HUES64 (cell line): ENCODE measurements at regions not wholly inside any gene's neighbourhood (a gene's known extent, or its start where the extent isn't known, plus 50 kb on each side); places are given as distances from the start of the nearest gene placed in this dataset.

ENCODE experiments used
- H3K27ac ChIP-seq: 2 replicates; pipeline ENCODE4 v1.7.0; 2013; ENCODE audit warnings: low read depth, low read length, inconsistent platforms
- H3K27me3 ChIP-seq: 2 replicates; pipeline ENCODE4 v1.6.1; 2013; ENCODE audit warnings: mild to moderate bottlenecking, low read length; ENCODE audit not compliant: insufficient read depth
- H3K36me3 ChIP-seq: 2 replicates; pipeline ENCODE4 v1.6.1; 2013; ENCODE audit warnings: mild to moderate bottlenecking, low read length; ENCODE audit not compliant: insufficient read depth
- H3K4me1 ChIP-seq: 2 replicates; pipeline ENCODE4 v1.6.1; 2013; ENCODE audit warnings: mild to moderate bottlenecking, low read length, moderate library complexity; ENCODE audit not compliant: insufficient read depth
- H3K4me3 ChIP-seq: 2 replicates; pipeline ENCODE4 v1.5.1; 2013; ENCODE audit warnings: mild to moderate bottlenecking, low read length, moderate library complexity
- H3K9ac ChIP-seq: 2 replicates; pipeline ENCODE4 v1.6.1; 2013; ENCODE audit warnings: mild to moderate bottlenecking, low read depth, low read length
- H3K9me3 ChIP-seq: 2 replicates; pipeline ENCODE4 v1.6.1; 2013; ENCODE audit warnings: low read depth, low read length; ENCODE audit not compliant: insufficient read depth
- whole genome bisulfite sequencing: fragments of 150-250, 120-280 bp; methylation state at CpG from one replicate; pipeline ENCODE4 v1.1.7; 2013; ENCODE audit warnings: missing lambda C conversion rate; 5-methylcytosine and 5-hydroxymethylcytosine counted together

DNA sequence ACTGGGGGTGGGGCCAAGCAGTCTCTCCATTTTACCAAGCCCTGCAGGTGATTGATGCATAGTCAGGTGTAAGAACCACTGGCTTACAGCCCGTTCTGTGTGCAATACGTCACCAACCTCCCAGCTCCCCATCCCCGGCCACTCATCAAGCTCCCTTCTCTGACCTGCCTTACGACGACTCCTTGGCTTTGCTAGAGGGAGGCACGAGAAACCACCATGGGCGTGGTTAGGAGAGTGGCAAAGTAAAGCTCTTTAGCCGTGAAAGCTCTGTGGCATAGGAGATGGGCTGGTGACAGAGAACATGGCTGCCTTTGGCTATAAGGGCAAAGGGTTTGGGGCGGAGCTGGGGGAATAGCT is 109.1 kb downstream of the BDH1 start:
- no peaks in the 10 kb centered on the region for H3K36me3 ChIP-seq
- no peak overlapping the region for H3K4me3 ChIP-seq
- H3K9me3 ChIP-seq = no peaks in the 10 kb centered on the region
- WGBS = 92% methylated on average over 9 of the region's 9 CpGs
- H3K4me1 ChIP-seq = peaks cover 6% of the 10 kb centered on the region; the same call in 1 of the 2 replicates
- H3K27me3 ChIP-seq = no peaks in the 10 kb centered on the region
- no peak overlapping the region for H3K27ac ChIP-seq
- H3K9ac ChIP-seq = no peak overlapping the region

DNA sequence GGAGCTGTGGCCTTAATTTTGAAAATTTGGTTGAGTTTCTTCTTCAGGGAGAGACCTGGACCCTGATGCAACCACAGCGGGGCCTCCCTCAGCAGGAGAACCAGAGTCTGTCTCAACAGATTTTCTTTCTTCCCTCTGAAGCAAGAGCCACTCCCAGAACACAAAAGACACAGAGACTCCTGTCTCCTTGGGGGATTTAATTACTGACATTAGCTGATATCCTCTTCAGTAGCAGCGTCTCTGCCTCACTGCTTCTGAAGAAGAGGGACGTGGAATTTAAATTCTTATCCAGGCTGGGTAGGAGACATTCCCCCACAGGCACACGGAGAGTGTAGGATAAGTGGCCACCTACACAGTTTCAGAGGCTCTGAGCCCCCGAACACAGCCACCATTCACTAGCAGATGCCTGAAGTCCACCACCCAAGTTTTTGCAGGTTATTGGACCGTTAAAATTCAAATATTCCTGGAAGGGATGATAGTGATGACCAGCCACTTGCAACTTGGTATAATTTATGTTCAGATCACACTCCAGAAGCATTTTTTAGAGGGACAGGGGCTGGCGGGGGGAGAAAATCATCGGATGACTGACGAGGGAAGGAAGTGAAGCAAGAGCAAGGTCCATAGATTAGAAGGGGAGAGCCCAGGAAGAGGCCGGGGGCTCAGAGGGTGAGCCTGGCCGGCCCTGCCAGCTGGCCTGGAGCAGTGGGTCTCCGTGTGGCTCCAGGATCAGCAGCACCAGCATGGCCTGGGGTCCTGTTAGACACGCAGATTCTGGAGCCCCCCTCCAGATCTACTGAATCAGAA is 109.7 kb downstream of the BDH1 start:
- WGBS = 78% methylated on average over 13 of the region's 13 CpGs
- Histone ChIP-seq H3K4me1 (peaks cover 6% of the 10 kb centered on the region; the same call in 1 of the 2 replicates), H3K9ac (no peak overlapping the region), H3K27me3 (no peaks in the 10 kb centered on the region), H3K9me3 (no peaks in the 10 kb centered on the region), H3K4me3 (no peak overlapping the region), H3K27ac (no peak overlapping the region), H3K36me3 (no peaks in the 10 kb centered on the region)

DNA sequence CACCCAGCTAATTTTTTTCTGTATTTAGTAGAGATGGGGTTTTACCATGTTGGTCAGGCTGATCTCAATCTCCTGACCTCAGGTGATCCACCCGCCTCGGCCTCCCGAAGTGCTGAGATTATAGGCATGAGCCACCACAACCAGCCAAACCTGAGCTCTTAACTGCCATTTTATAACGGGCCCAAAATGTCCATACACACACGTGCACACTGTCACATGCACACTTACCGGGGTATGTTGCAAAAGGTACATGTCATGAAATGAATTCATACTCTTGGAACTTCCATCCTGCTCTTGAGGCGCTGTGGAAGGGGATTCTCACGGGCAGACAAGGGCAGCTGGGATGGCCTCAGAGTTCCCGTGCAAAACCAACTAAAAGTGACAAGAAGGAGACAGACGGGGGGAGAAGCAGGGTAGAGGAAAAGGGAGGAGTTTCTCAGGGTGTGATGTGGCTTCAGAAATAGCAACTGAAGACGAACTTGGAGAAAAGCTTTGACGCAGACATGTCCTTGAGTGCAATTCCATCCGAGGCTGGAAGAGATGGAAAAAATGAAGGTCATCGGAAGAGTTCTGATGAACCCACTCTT is 110.9 kb downstream of the BDH1 start:
- 94% methylated on average over 14 of the region's 14 CpGs for WGBS
- H3K4me3 ChIP-seq = no peak overlapping the region
- H3K27me3 ChIP-seq = no peaks in the 10 kb centered on the region
- H3K9ac ChIP-seq = no peak overlapping the region
- no peaks in the 10 kb centered on the region for H3K36me3 ChIP-seq
- H3K27ac ChIP-seq = no peak overlapping the region
- H3K9me3 ChIP-seq = no peaks in the 10 kb centered on the region
- H3K4me1 ChIP-seq = peaks cover 6% of the 10 kb centered on the region; the same call in 1 of the 2 replicates

GRCh38 chr3:197443506-197443905 is 112.3 kb downstream of the BDH1 start:
- H3K9ac ChIP-seq = no peak overlapping the region
- H3K36me3 ChIP-seq = no peaks in the 10 kb centered on the region
- H3K9me3 ChIP-seq = no peaks in the 10 kb centered on the region
- H3K4me3 ChIP-seq = no peak overlapping the region
- H3K27me3 ChIP-seq = no peaks in the 10 kb centered on the region
- WGBS = 80% methylated on average over 8 of the region's 8 CpGs
- no peak overlapping the region for H3K27ac ChIP-seq
- peaks cover 6% of the 10 kb centered on the region; the same call in 1 of the 2 replicates for H3K4me1 ChIP-seq

DNA sequence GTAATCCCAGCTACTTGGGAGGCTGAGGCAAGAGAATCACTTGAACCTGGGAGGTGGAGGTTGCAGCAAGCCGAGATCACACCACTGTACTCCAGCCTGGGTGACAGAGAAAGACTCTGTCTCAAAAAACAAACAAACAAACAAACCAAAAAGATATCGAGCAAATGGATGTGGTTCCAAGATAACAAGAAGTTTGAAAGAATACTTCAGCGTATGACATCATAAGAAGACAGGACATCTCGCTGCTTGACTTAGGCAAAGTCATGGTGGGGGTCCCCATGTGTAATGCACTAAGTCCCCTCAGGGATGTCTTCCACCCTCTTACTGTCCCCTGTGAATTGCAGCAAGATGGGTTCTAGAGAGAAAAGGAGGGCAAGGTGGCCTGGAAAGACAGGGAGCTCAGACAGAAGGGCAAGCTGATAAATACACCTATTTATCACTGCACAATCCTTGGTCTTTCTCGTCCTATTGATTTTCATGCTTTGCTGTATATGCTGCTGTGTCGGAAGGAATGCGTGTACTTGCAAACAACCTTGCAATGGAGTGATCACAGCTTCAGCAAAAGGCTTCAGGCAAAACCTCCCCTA is 115.0 kb downstream of the BDH1 start:
- Histone ChIP-seq H3K9me3 (no peaks in the 10 kb centered on the region), H3K9ac (no peak overlapping the region)
- 94% methylated on average over 7 of the region's 7 CpGs for WGBS

GRCh38 chr3:197438906-197439305 is 116.9 kb downstream of the BDH1 start:
- no peak overlapping the region for H3K4me3 ChIP-seq
- no peak overlapping the region for H3K9ac ChIP-seq
- H3K36me3 ChIP-seq = no peaks in the 10 kb centered on the region
- 89% methylated on average over 3 of the region's 3 CpGs for WGBS
- no peaks in the 10 kb centered on the region for H3K27me3 ChIP-seq
- no peak overlapping the region for H3K27ac ChIP-seq
- H3K4me1 ChIP-seq = no peaks in the 10 kb centered on the region
- no peaks in the 10 kb centered on the region for H3K9me3 ChIP-seq

More for the DNA sequence above, 115.0 kb downstream of the BDH1 start:
- Histone ChIP-seq H3K4me1 (no peaks in the 10 kb centered on the region; the same call in 1 of the 2 replicates), H3K36me3 (no peaks in the 10 kb centered on the region), H3K4me3 (no peak overlapping the region), H3K27me3 (no peaks in the 10 kb centered on the region), H3K27ac (no peak overlapping the region)

GRCh38 chr3:197435426-197435825 is 120.3 kb downstream of the BDH1 start:
- Histone ChIP-seq H3K9ac (no peak overlapping the region), H3K9me3 (no peaks in the 10 kb centered on the region), H3K27me3 (no peaks in the 10 kb centered on the region), H3K4me3 (no peak overlapping the region), H3K4me1 (no peaks in the 10 kb centered on the region), H3K36me3 (no peaks in the 10 kb centered on the region), H3K27ac (no peak overlapping the region)
- 93% methylated on average over 3 of the region's 3 CpGs for WGBS

- H3K27ac ChIP-seq = no peak overlapping the region
- no peak overlapping the region for H3K4me3 ChIP-seq
- H3K27me3 ChIP-seq = no peaks in the 10 kb centered on the region
- no peaks in the 10 kb centered on the region for H3K9me3 ChIP-seq
- 82% methylated on average over 7 of the region's 7 CpGs for WGBS
- no peaks in the 10 kb centered on the region for H3K36me3 ChIP-seq
- no peaks in the 10 kb centered on the region for H3K4me1 ChIP-seq
- H3K9ac ChIP-seq = no peak overlapping the region
Measured at GRCh38 chr3:197434830-197435229, 120.9 kb downstream of the BDH1 start.

DNA sequence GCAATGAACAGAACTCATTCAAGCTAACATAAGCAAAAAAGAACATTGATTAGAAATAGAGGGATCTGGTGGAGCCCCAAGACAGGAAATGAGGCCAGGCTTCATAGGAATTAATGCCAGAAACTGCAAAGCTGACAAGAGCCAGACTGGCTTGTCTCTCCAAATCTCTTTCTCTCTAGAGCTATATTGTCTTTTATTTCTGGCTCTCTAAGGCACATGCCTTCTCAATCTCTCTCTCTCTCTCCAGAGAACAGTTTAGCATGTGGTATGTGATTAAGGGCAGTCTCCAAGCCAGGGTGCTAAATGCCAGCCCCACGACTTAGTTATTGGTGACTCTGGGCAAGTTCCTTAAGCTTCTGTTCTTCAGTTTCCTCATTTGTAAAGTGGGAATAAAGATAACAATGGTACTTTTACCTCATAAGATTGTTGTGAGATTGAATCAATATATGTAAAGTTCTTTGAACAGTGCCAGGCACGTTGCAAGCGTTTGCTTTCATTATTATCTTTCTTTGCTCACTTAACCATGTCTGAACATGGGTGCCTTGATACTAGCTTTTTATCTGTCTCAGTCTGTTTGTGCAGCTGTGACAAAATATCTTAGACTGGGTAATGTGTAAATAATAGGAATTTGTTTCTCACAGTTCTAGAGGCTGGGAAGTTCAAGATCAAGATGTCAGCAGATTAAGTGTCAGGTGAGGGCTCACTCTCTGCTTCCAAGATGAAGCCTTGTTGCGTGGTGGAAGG is 123.2 kb downstream of the BDH1 start:
- H3K36me3 ChIP-seq = no peaks in the 10 kb centered on the region
- no peaks in the 10 kb centered on the region; the same call in 1 of the 2 replicates for H3K4me1 ChIP-seq
- H3K27me3 ChIP-seq = no peaks in the 10 kb centered on the region
- no peak overlapping the region for H3K27ac ChIP-seq
- WGBS = 91% methylated on average over 4 of the region's 4 CpGs
- H3K9me3 ChIP-seq = no peaks in the 10 kb centered on the region
- H3K9ac ChIP-seq = no peak overlapping the region
- H3K4me3 ChIP-seq = no peak overlapping the region

GRCh38 chr3:197431346-197431910 is 124.3 kb downstream of the BDH1 start:
- 96% methylated on average over 6 of the region's 6 CpGs for WGBS
- Histone ChIP-seq H3K27ac (no peak overlapping the region), H3K9me3 (no peaks in the 10 kb centered on the region), H3K4me1 (no peaks in the 10 kb centered on the region; the same call in 1 of the 2 replicates), H3K27me3 (no peaks in the 10 kb centered on the region), H3K4me3 (no peak overlapping the region), H3K36me3 (no peaks in the 10 kb centered on the region), H3K9ac (no peak overlapping the region)
